ENCODE measurements at regions not wholly inside any gene's neighbourhood (a gene's known extent, or its start where the extent isn't known, plus 50 kb on each side); places are given as distances from the start of the nearest gene placed in this dataset.

DNA sequence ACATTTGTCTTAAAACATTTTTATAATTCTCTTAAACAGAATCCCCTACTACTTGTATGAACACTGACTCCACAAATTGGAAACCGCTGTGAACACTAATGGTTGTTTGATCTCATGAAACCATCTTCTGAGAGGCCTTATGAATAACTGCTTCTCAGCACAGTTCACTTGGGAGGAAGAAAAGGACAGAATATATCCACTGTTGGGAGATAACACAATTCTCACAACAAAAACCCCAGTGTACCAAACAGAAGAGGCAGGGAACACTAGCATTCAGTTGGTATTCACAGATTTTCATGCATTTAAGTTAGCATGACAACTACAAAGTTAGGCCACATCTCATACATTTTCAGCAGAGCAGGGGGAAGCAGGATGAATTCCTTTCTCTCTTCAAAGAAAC lies 89.0 kb upstream of the SELENOP start:
- TF ChIP-seq, protein P1, sequence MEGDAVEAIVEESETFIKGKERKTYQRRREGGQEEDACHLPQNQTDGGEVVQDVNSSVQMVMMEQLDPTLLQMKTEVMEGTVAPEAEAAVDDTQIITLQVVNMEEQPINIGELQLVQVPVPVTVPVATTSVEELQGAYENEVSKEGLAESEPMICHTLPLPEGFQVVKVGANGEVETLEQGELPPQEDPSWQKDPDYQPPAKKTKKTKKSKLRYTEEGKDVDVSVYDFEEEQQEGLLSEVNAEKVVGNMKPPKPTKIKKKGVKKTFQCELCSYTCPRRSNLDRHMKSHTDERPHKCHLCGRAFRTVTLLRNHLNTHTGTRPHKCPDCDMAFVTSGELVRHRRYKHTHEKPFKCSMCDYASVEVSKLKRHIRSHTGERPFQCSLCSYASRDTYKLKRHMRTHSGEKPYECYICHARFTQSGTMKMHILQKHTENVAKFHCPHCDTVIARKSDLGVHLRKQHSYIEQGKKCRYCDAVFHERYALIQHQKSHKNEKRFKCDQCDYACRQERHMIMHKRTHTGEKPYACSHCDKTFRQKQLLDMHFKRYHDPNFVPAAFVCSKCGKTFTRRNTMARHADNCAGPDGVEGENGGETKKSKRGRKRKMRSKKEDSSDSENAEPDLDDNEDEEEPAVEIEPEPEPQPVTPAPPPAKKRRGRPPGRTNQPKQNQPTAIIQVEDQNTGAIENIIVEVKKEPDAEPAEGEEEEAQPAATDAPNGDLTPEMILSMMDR (IDR thresholded peaks at IDR 0.05) = no peak
- TF ChIP-seq POLR2A (IDR thresholded peaks at IDR 0.05) = no peak
